HCT116 (cell line): ENCODE measurements at regions not wholly inside any gene's neighbourhood (a gene's known extent, or its start where the extent isn't known, plus 50 kb on each side); places are given as distances from the start of the nearest gene placed in this dataset.
"Not testable (repeated sequence)": the region's sequence is repeated elsewhere in the genome, so short reads cannot be mapped to it uniquely, and the experiment has no call there.

Source experiments
- ATAC-seq: fragments of 200-7000 bp; cut with Tn5 transposase; 2 replicates; pipeline ENCODE4 v1.9.1; 2020; ENCODE audit warnings: mild to moderate bottlenecking, moderate library complexity
- BruUV-seq: library from RNA; stranded (reverse); fragments of 400-500 nt; replicated peaks from 2 replicates; lab custom pipeline; 2021; lab: Mats Ljungman, UMichigan
- CTCF ChIA-PET: fragments of 300-600 bp; sonication (Branson Sonifier 250); formaldehyde crosslinking; loops from one replicate; lab custom pipeline; 2021; ENCODE audit warnings: antibody characterized with exemption; lab: Charles Lee
- POLR2A ChIA-PET: fragments of 300-600, 350-600 bp; sonication (Branson Sonifier 250); formaldehyde crosslinking; loops from one replicate; lab custom pipeline; 2021; ENCODE audit warnings: antibody characterized with exemption; lab: Charles Lee
- RAD21 ChIA-PET, 2 experiments: fragments of 300-600 bp; sonication (Branson Sonifier 250); formaldehyde crosslinking; loops; one replicate each; lab custom pipeline; 2023; ENCODE audit warnings: low total read pairs in 2 of 2; ENCODE audit not compliant: uncharacterized antibody in 2 of 2, unreplicated experiment in 2 of 2, low non-redundant PET in 1 of 2; lab: Charles Lee
- DNase-seq: peaks from one replicate; pipeline ENCODE4 v3.0.0-alpha.2; 2010; ENCODE audit warnings: low read depth, low spot score
- H2AFZ ChIP-seq: fragments of 200-600 bp; shearing (Covaris generic), sonication (generic); 2 replicates; pipeline ENCODE4 v1.6.1; 2017; ENCODE audit warnings: low read depth, mixed run types, mixed read lengths, antibody characterized with exemption, low read length; ENCODE audit not compliant: poor library complexity, severe bottlenecking
- H3K27ac ChIP-seq: 2 replicates; pipeline ENCODE4 v1.5.1; 2012; ENCODE audit warnings: low read depth, low read length
- H3K27me3 ChIP-seq: fragments of 200-600 bp; sonication (generic); 2 replicates; pipeline ENCODE4 v1.6.1; 2016; ENCODE audit warnings: mixed run types, low read length, mixed read lengths; ENCODE audit not compliant: insufficient read depth
- H3K36me3 ChIP-seq, 2 experiments: fragments of 200-500 bp in 1 of 2; fragments of 200-600 bp in 1 of 2; sonication (Bioruptor generic) in 1 of 2; sonication (generic) in 1 of 2; 2 replicates each; pipeline versions ENCODE4 v1.5.1 to v1.6.1; 2014 to 2016; ENCODE audit warnings: low read length in 2 of 2, inconsistent platforms in 1 of 2, mixed read lengths in 1 of 2, mixed run types in 1 of 2; ENCODE audit not compliant: insufficient read depth in 2 of 2, control insufficient read depth in 1 of 2
- H3K4me1 ChIP-seq, 2 experiments: fragments of 200-600 bp in 1 of 2; sonication (generic) in 1 of 2; 2 replicates each; pipeline versions ENCODE4 v1.5.1 to v1.6.1; 2012 to 2017; ENCODE audit warnings: low read length in 2 of 2, inconsistent platforms in 1 of 2, mild to moderate bottlenecking in 1 of 2, mixed read lengths in 1 of 2, mixed run types in 1 of 2, moderate library complexity in 1 of 2; ENCODE audit not compliant: insufficient read depth in 2 of 2, control insufficient read depth in 1 of 2
- H3K4me2 ChIP-seq: fragments of 200-600 bp; sonication (generic); 2 replicates; pipeline ENCODE4 v1.6.1; 2017; ENCODE audit warnings: mixed run types, low read length, mixed read lengths
- H3K4me3 ChIP-seq, 2 experiments: fragments of 200-600 bp in 1 of 2; sonication (generic) in 1 of 2; replicated peaks in 1 of 2; 2 replicates each; pipeline ENCODE4 v1.5.1; 2011 to 2016; ENCODE audit warnings: low read length in 2 of 2, control low read depth in 1 of 2, low read depth in 1 of 2, mild to moderate bottlenecking in 1 of 2, mixed read lengths in 1 of 2, mixed run types in 1 of 2
- H3K79me2 ChIP-seq: fragments of 200-600 bp; sonication (generic); 2 replicates; pipeline ENCODE4 v1.6.1; 2017; ENCODE audit warnings: mild to moderate bottlenecking, mixed run types, low read length, moderate library complexity, mixed read lengths; ENCODE audit not compliant: insufficient read depth
- H3K9ac ChIP-seq: fragments of 200-600 bp; sonication (generic); 2 replicates; pipeline ENCODE4 v1.6.1; 2016; ENCODE audit warnings: low read length, mixed read lengths
- H3K9me2 ChIP-seq: fragments of 200-600 bp; sonication (generic), shearing (Covaris generic); 2 replicates; pipeline ENCODE4 v1.6.1; 2017; ENCODE audit warnings: mixed run types, mild to moderate bottlenecking, moderate library complexity; ENCODE audit not compliant: insufficient read depth
- H3K9me3 ChIP-seq, 2 experiments: fragments of 200-500 bp in 1 of 2; fragments of 200-600 bp in 1 of 2; sonication (Bioruptor generic) in 1 of 2; sonication (generic) in 1 of 2; 2 replicates each; pipeline ENCODE4 v1.6.1; 2014 to 2017; ENCODE audit warnings: low read length in 2 of 2, mixed read lengths in 2 of 2, inconsistent platforms in 1 of 2, low read depth in 1 of 2, mild to moderate bottlenecking in 1 of 2, mixed run types in 1 of 2, moderate library complexity in 1 of 2; ENCODE audit not compliant: control insufficient read depth in 1 of 2, insufficient read depth in 1 of 2
- H4K20me1 ChIP-seq: fragments of 200-600 bp; sonication (generic), shearing (Covaris generic); 2 replicates; pipeline ENCODE4 v1.6.1; 2017; ENCODE audit warnings: mixed run types, mild to moderate bottlenecking, moderate library complexity; ENCODE audit not compliant: insufficient read depth
- EZH2 ChIP-seq: fragments of 200-600 bp; sonication (generic); IDR thresholded peaks from 2 replicates; pipeline ENCODE4 v1.6.1; 2017; ENCODE audit warnings: antibody characterized with exemption, mixed run types
- FOSL1 ChIP-seq: IDR thresholded peaks from 2 replicates; pipeline ENCODE4 v1.6.1; 2012; ENCODE audit warnings: low read depth
- SIN3A ChIP-seq: IDR thresholded peaks from 2 replicates; pipeline ENCODE4 v1.6.1; 2012; ENCODE audit warnings: low read depth
- intact Hi-C: fragments of 100-400 bp; cut with micrococcal nuclease; formaldehyde crosslinking; loops from 2 replicates; pipeline ENCODE4 v1.10.0; 2022
- TF ChIP-seq, protein P1 (sequence below): IDR thresholded peaks from 2 replicates; pipeline ENCODE4 v1.6.1; 2012

DNA sequence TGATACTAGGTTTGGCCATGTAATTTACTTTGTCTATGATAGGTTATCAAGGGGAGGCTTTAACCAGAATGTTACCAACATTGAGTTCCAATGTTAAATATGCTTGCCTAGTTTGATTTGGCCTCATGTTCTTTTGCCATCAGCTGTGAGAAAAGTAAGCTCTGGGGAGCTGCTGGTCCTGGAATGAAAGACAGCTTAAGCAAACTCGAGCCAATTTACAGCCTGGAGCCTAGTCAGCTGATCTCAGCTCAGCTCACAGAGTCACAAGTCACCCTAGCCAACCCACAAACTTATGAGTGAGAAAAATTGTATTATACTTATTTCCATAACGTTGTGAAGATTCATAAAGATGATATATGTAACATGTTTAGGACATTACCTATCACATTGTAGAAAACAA lies 426.7 kb downstream of the RWDD3 start:
- no peaks in the 10 kb centered on the region for H3K27me3 ChIP-seq
- no peaks in the 10 kb centered on the region for H3K79me2 ChIP-seq
- H3K4me2 ChIP-seq: no peak overlapping the region
- H3K36me3 ChIP-seq: no peaks in the 10 kb centered on the region
- H3K4me1 ChIP-seq: no peaks in the 10 kb centered on the region
- intact Hi-C loops: no loop called here
- no peak overlapping the region for H2AFZ ChIP-seq
- H3K9ac ChIP-seq: no peak overlapping the region
- H4K20me1 ChIP-seq: no peaks in the 10 kb centered on the region
- ChIA-PET CTCF (no interaction called here), RAD21 (no interaction called here), POLR2A (no interaction called here)
- H3K27ac ChIP-seq: no peak overlapping the region
- ATAC-seq: no peak
- BruUV-seq: no TSS peak
- TF ChIP-seq EZH2 (no peak), FOSL1 (no peak), SIN3A (no peak)
- TF ChIP-seq, protein P1, sequence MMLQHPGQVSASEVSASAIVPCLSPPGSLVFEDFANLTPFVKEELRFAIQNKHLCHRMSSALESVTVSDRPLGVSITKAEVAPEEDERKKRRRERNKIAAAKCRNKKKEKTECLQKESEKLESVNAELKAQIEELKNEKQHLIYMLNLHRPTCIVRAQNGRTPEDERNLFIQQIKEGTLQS: no peak
- H3K9me2 ChIP-seq: no peaks in the 10 kb centered on the region
- no peak for DNase-seq
- H3K9me3 ChIP-seq: no peaks in the 10 kb centered on the region
- H3K4me3 ChIP-seq: no peak overlapping the region

DNA sequence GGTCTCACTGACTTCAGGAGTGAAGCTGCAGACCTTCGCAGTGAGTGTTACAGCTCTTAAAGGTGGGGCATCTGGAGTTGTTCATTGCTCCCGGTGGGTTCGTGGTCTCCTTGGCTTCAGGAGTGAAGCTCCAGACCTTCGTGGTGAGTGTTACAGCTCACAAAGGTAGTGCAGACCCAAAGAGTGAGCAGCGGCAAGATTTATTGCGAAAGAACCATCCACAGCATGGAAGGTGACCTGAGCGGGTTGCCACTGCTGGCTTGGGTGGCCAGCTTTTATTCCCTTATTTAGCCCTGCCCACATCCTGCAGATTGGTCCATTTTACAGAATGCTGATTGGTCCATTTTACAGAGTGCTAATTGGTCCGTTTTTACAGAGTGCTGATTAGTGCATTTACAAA lies 429.5 kb downstream of the RWDD3 start:
- H3K27ac ChIP-seq, H3K36me3 ChIP-seq, DNase-seq, H3K4me3 ChIP-seq, H3K4me1 ChIP-seq, intact Hi-C loops, H3K9me2 ChIP-seq, POLR2A ChIA-PET, ATAC-seq, H4K20me1 ChIP-seq, H3K9me3 ChIP-seq, H3K9ac ChIP-seq, H2AFZ ChIP-seq, BruUV-seq, RAD21 ChIA-PET, H3K4me2 ChIP-seq, H3K27me3 ChIP-seq, H3K79me2 ChIP-seq, CTCF ChIA-PET: not testable (repeated sequence)
